Amygdala (tissue), 56 donors: ENCODE measurements at regions not wholly inside any gene's neighbourhood (a gene's known extent, or its start where the extent isn't known, plus 50 kb on each side); places are given as distances from the start of the nearest gene placed in this dataset.
"Not testable (repeated sequence)": the region's sequence is repeated elsewhere in the genome, so short reads cannot be mapped to it uniquely, and the experiment has no call there.

Experiments used
- DNase-seq, 56 donors: peaks; one replicate each; lab custom pipeline; 2025; lab: John Stamatoyannopoulos, UW

GRCh38 chr9:22649384-22649783, 202.8 kb downstream of the DMRTA1 start:
- DNase-seq: no peak

GRCh38 chr9:22650145-22650544, 203.5 kb downstream of the DMRTA1 start:
- DNase-seq: no peak

- no peak for DNase-seq
Observed at GRCh38 chr9:22650946-22651345, 204.3 kb downstream of the DMRTA1 start.

- no peak for DNase-seq
Observed at GRCh38 chr9:22654833-22655232, 208.2 kb downstream of the DMRTA1 start.

- DNase-seq: no peak
Observed at GRCh38 chr9:22657713-22658112, 211.1 kb downstream of the DMRTA1 start.

GRCh38 chr9:22658484-22658883, 211.9 kb downstream of the DMRTA1 start:
- not testable (repeated sequence) for DNase-seq

GRCh38 chr9:22682536-22682935, 235.9 kb downstream of the DMRTA1 start:
- no peak for DNase-seq

- peak in 7 of 56 donors; percentile 1 to 48 (median 2) for DNase-seq
Observed at GRCh38 chr9:22682961-22683699, 236.5 kb downstream of the DMRTA1 start.

- DNase-seq: no peak
Observed at GRCh38 chr9:22683700-22684075, 237.1 kb downstream of the DMRTA1 start.

GRCh38 chr9:22693156-22693555, 246.5 kb downstream of the DMRTA1 start:
- DNase-seq: no peak

GRCh38 chr9:22700171-22700570, 253.5 kb downstream of the DMRTA1 start:
- DNase-seq: no peak

- no peak for DNase-seq
Observed at GRCh38 chr9:22718653-22719052, 272.0 kb downstream of the DMRTA1 start.

- DNase-seq: no peak
Observed at GRCh38 chr9:22722492-22722891, 275.9 kb downstream of the DMRTA1 start.

- no peak for DNase-seq
Observed at GRCh38 chr9:22731786-22732185, 285.2 kb downstream of the DMRTA1 start.

GRCh38 chr9:22739712-22740111, 293.1 kb downstream of the DMRTA1 start:
- no peak for DNase-seq

- no peak for DNase-seq
Observed at GRCh38 chr9:22740781-22741180, 294.2 kb downstream of the DMRTA1 start.

GRCh38 chr9:22742401-22742800, 295.8 kb downstream of the DMRTA1 start:
- no peak for DNase-seq

- no peak for DNase-seq
Observed at GRCh38 chr9:22773501-22774220, 327.0 kb downstream of the DMRTA1 start.

- no peak for DNase-seq
Observed at GRCh38 chr9:22790329-22790728, 343.7 kb downstream of the DMRTA1 start.

GRCh38 chr9:22808876-22809275, 362.3 kb downstream of the DMRTA1 start:
- DNase-seq: no peak

GRCh38 chr9:22809371-22809770, 362.7 kb downstream of the DMRTA1 start:
- no peak for DNase-seq

GRCh38 chr9:22813529-22813928, 366.9 kb downstream of the DMRTA1 start:
- no peak for DNase-seq
